H9 (cell line): ENCODE measurements at regions not wholly inside any gene's neighbourhood (a gene's known extent, or its start where the extent isn't known, plus 50 kb on each side); places are given as distances from the start of the nearest gene placed in this dataset.

ENCODE experiments used
- DNase-seq: peaks from one replicate; pipeline ENCODE4 v3.0.0-alpha.2; 2017
- H2AFZ ChIP-seq: one replicate; pipeline ENCODE4 v1.6.1; 2013; ENCODE audit warnings: mild to moderate bottlenecking, low read length, control low read depth, moderate library complexity
- H2AK5ac ChIP-seq: 2 replicates; pipeline ENCODE4 v1.6.1; 2013; ENCODE audit warnings: low read length, control low read depth, mixed read lengths; ENCODE audit not compliant: insufficient read length
- H2BK120ac ChIP-seq: one replicate; pipeline ENCODE4 v1.6.1; 2013; ENCODE audit warnings: low read depth, mild to moderate bottlenecking, low read length, control low read depth, inconsistent platforms; ENCODE audit not compliant: poor library complexity, severe bottlenecking
- H2BK12ac ChIP-seq: 2 replicates; pipeline ENCODE4 v1.6.1; 2013; ENCODE audit warnings: low read length, control low read depth, mixed read lengths, low read depth; ENCODE audit not compliant: insufficient read length
- H2BK15ac ChIP-seq: 2 replicates; pipeline ENCODE4 v1.6.1; 2013; ENCODE audit warnings: low read depth, low read length, control low read depth
- H2BK20ac ChIP-seq: one replicate; pipeline ENCODE4 v1.6.1; 2013; ENCODE audit warnings: low read depth, mild to moderate bottlenecking, low read length, control low read depth, inconsistent platforms; ENCODE audit not compliant: poor library complexity, severe bottlenecking
- H2BK5ac ChIP-seq: 2 replicates; pipeline ENCODE4 v1.6.1; 2013; ENCODE audit warnings: low read length, control low read depth, mixed read lengths; ENCODE audit not compliant: insufficient read length
- H3K14ac ChIP-seq: 2 replicates; pipeline ENCODE4 v1.6.1; 2013; ENCODE audit warnings: low read length, control low read depth; ENCODE audit not compliant: insufficient read depth
- H3K18ac ChIP-seq: 2 replicates; pipeline ENCODE4 v1.6.1; 2013; ENCODE audit warnings: low read depth, mild to moderate bottlenecking, mixed read lengths, low read length, control low read depth; ENCODE audit not compliant: insufficient read length
- H3K23ac ChIP-seq: 2 replicates; pipeline ENCODE4 v1.6.1; 2013; ENCODE audit warnings: low read length, control low read depth, mixed read lengths, low read depth; ENCODE audit not compliant: insufficient read length
- H3K23me2 ChIP-seq: 2 replicates; pipeline ENCODE4 v1.6.1; 2013; ENCODE audit warnings: low read depth, mild to moderate bottlenecking, mixed read lengths, low read length, control low read depth; ENCODE audit not compliant: insufficient read length, poor library complexity, severe bottlenecking
- H3K27ac ChIP-seq: 2 replicates; pipeline ENCODE4 v1.5.1; 2013; ENCODE audit warnings: low read length, control low read depth, mixed read lengths, low read depth; ENCODE audit not compliant: insufficient read length
- H3K27me3 ChIP-seq: 2 replicates; pipeline ENCODE4 v1.6.1; 2013; ENCODE audit warnings: low read length, control low read depth, inconsistent platforms; ENCODE audit not compliant: insufficient read depth
- H3K4ac ChIP-seq: 2 replicates; pipeline ENCODE4 v1.6.1; 2013; ENCODE audit warnings: low read depth, mild to moderate bottlenecking, control low read depth, inconsistent platforms, low read length, moderate library complexity
- H3K4me1 ChIP-seq: 2 replicates; pipeline ENCODE4 v1.6.1; 2013; ENCODE audit warnings: low read length, control low read depth, inconsistent platforms; ENCODE audit not compliant: insufficient read depth
- H3K4me2 ChIP-seq: 2 replicates; pipeline ENCODE4 v1.6.1; 2013; ENCODE audit warnings: low read length, control low read depth, mixed read lengths; ENCODE audit not compliant: insufficient read length, insufficient read depth
- H3K56ac ChIP-seq: 2 replicates; pipeline ENCODE4 v1.6.1; 2013; ENCODE audit warnings: low read depth, mild to moderate bottlenecking, mixed read lengths, low read length, control low read depth; ENCODE audit not compliant: insufficient read length
- H3K79me1 ChIP-seq: 2 replicates; pipeline ENCODE4 v1.6.1; 2013; ENCODE audit warnings: low read depth, mild to moderate bottlenecking, moderate library complexity, low read length, control low read depth, inconsistent platforms; ENCODE audit not compliant: insufficient read depth, poor library complexity, severe bottlenecking
- H3K79me2 ChIP-seq: 2 replicates; pipeline ENCODE4 v1.6.1; 2013; ENCODE audit warnings: low read length, control low read depth, inconsistent platforms; ENCODE audit not compliant: insufficient read depth
- H3K9ac ChIP-seq: 2 replicates; pipeline ENCODE4 v1.6.1; 2013; ENCODE audit warnings: low read length, control low read depth, mixed read lengths; ENCODE audit not compliant: insufficient read length; ENCODE audit errors: extremely low read depth
- H3K9me3 ChIP-seq: one replicate; pipeline ENCODE4 v1.6.1; 2013; ENCODE audit warnings: low read depth, low read length, inconsistent platforms; ENCODE audit not compliant: control insufficient read depth
- H3T11ph ChIP-seq: one replicate; pipeline ENCODE4 v1.6.1; 2013; ENCODE audit warnings: mild to moderate bottlenecking, low read length, control low read depth, inconsistent platforms
- H4K20me1 ChIP-seq: one replicate; pipeline ENCODE4 v1.6.1; 2013; ENCODE audit not compliant: control insufficient read depth, insufficient read length, insufficient read depth
- H4K5ac ChIP-seq: 2 replicates; pipeline ENCODE4 v1.6.1; 2013; ENCODE audit warnings: low read depth, mild to moderate bottlenecking, mixed read lengths, low read length, control low read depth; ENCODE audit not compliant: insufficient read length
- H4K8ac ChIP-seq: replicated peaks from 2 replicates; pipeline ENCODE4 v1.6.1; 2013; ENCODE audit warnings: low read length, control low read depth, mixed read lengths, low read depth; ENCODE audit not compliant: insufficient read length
- H4K91ac ChIP-seq: 2 replicates; pipeline ENCODE4 v1.6.1; 2013; ENCODE audit warnings: low read depth, mild to moderate bottlenecking, moderate library complexity, mixed read lengths, low read length, control low read depth; ENCODE audit not compliant: insufficient read length
- H3K27ac Mint-ChIP-seq, 3 experiments: 2 replicates in 2 of 3; 3 replicates in 1 of 3; pipeline ENCODE4 v1.8.0; 2020 to 2021; ENCODE audit warnings: mixed read lengths in 3 of 3, mild to moderate bottlenecking in 1 of 3, moderate library complexity in 1 of 3
- H3K27me3 Mint-ChIP-seq: 2 replicates; pipeline ENCODE4 v1.8.0; 2021; ENCODE audit warnings: low read depth, mild to moderate bottlenecking, moderate library complexity, mixed read lengths
- H3K36me3 Mint-ChIP-seq, 3 experiments: 2 replicates in 2 of 3; 3 replicates in 1 of 3; pipeline ENCODE4 v1.8.0; 2020 to 2021; ENCODE audit warnings: low read depth in 3 of 3, mixed read lengths in 3 of 3; ENCODE audit not compliant: insufficient read depth in 1 of 3
- H3K4me1 Mint-ChIP-seq, 2 experiments: 2 replicates each; pipeline ENCODE4 v1.8.0; 2020; ENCODE audit warnings: mixed read lengths in 2 of 2
- H3K4me3 Mint-ChIP-seq, 2 experiments: 2 replicates in 1 of 2; 3 replicates in 1 of 2; pipeline ENCODE4 v1.8.0; 2020 to 2021; ENCODE audit warnings: mild to moderate bottlenecking in 2 of 2, mixed read lengths in 2 of 2, moderate library complexity in 1 of 2
- H3K9me3 Mint-ChIP-seq, 2 experiments: 2 replicates in 1 of 2; 3 replicates in 1 of 2; pipeline ENCODE4 v1.8.0; 2020; ENCODE audit warnings: mild to moderate bottlenecking in 2 of 2, mixed read lengths in 2 of 2, moderate library complexity in 1 of 2
- WGBS: extraction: QIAGEN DNeasy Blood & Tissue Kit; methylation state at CpG from one replicate; pipeline ENCODE4 v1.1.7; 2013; ENCODE audit warnings: missing lambda C conversion rate, low lambda C conversion rate, mixed read lengths; ENCODE audit not compliant: insufficient read length; ENCODE audit errors: extremely low coverage; 5-methylcytosine and 5-hydroxymethylcytosine counted together
- TF ChIP-seq, protein P1 (sequence below): fragments of 200-600 bp; sonication (generic); conservative IDR thresholded peaks from 3 replicates; pipeline ENCODE4 v1.8.0; 2021; ENCODE audit warnings: antibody characterized with exemption, mild to moderate bottlenecking

DNA sequence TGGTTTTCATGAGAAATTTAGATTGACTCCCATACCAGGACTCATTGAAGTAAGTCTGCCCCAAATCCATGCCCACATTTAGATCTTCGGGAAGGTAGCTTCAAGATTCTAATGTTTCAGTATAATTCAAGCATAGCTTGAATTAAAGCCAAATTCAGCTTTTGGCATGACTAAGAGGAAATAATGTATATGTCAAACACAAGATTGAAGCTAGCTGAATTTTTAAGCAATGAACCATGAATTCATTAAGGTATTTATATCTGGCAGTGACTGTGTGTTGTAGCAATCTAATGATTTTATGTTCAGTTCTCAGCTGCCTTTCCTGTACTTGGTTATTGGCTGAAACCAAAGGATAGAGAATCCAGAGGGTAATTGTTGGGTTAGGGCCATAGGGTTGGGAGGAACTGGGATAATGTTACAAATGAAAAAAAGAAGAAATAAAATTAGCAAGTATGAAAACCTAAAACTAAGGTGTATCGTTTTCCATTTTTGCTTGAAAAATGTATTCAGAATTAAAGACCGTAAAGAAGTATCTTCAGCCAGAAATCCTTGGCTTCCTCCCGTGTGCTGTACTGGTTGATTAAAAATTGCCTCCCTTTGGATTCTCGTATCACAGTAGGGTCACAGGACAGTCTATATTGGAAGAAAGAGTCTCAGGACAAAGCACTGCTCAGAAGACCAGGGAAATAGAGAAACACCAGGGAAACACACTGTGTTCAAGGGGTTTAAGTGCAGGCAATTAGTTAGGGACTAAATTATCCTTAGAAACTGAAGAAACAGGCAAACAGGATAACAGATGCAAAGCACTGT lies 119.0 kb upstream of the FN1 start:
- Histone ChIP-seq H3K23ac (no peak overlapping the region), H3K27ac (no peak overlapping the region), H3K79me2 (no peaks in the 10 kb centered on the region), H3K18ac (no peak overlapping the region), H3K14ac (no peak overlapping the region), H4K8ac (no peak overlapping the region), H2AK5ac (no peak overlapping the region), H2BK15ac (no peak overlapping the region), H2AFZ (no peak overlapping the region), H3K4me1 (no peaks in the 10 kb centered on the region; the same call in 1 of the 2 replicates), H3K4ac (no peak overlapping the region), H2BK12ac (no peak overlapping the region), H2BK5ac (no peak overlapping the region), H2BK20ac (no peak overlapping the region), H3K56ac (no peak overlapping the region), H3T11ph (no peak overlapping the region), H3K27me3 (no peaks in the 10 kb centered on the region), H3K9ac (no peak overlapping the region), H4K91ac (no peak overlapping the region), H3K79me1 (no peaks in the 10 kb centered on the region), H3K9me3 (no peaks in the 10 kb centered on the region), H3K23me2 (no peaks in the 10 kb centered on the region), H2BK120ac (no peak overlapping the region), H4K5ac (no peak overlapping the region), H3K4me2 (no peak overlapping the region), H4K20me1 (no peaks in the 10 kb centered on the region)
- Mint-ChIP-seq H3K4me3 (no peak overlapping the region), H3K4me1 (no peaks in the 10 kb centered on the region), H3K27me3 (no peaks in the 10 kb centered on the region), H3K27ac (no peak overlapping the region), H3K9me3 (no peaks in the 10 kb centered on the region; a peak in 1 of 5 replicates), H3K36me3 (no peaks in the 10 kb centered on the region)
- TF ChIP-seq, protein P1, sequence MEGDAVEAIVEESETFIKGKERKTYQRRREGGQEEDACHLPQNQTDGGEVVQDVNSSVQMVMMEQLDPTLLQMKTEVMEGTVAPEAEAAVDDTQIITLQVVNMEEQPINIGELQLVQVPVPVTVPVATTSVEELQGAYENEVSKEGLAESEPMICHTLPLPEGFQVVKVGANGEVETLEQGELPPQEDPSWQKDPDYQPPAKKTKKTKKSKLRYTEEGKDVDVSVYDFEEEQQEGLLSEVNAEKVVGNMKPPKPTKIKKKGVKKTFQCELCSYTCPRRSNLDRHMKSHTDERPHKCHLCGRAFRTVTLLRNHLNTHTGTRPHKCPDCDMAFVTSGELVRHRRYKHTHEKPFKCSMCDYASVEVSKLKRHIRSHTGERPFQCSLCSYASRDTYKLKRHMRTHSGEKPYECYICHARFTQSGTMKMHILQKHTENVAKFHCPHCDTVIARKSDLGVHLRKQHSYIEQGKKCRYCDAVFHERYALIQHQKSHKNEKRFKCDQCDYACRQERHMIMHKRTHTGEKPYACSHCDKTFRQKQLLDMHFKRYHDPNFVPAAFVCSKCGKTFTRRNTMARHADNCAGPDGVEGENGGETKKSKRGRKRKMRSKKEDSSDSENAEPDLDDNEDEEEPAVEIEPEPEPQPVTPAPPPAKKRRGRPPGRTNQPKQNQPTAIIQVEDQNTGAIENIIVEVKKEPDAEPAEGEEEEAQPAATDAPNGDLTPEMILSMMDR = no peak
- no CpG with 5 or more reads among the region's 5 CpGs for WGBS
- DNase-seq = no peak
